Stimulated activated CD4-positive, alpha-beta T cell treated with anti-CD3 and anti-CD28 coated beads, Interleukin-12 subunit alpha, Interleukin-12 subunit beta, amount 100 ng/mL, for 24 hours (primary cell): ENCODE measurements at regions not wholly inside any gene's neighbourhood (a gene's known extent, or its start where the extent isn't known, plus 50 kb on each side); places are given as distances from the start of the nearest gene placed in this dataset.
"Not testable (repeated sequence)": the region's sequence is repeated elsewhere in the genome, so short reads cannot be mapped to it uniquely, and the experiment has no call there.

Experiments
- DNase-seq, 2 experiments: peaks; one replicate each; pipeline ENCODE4 v3.0.0-alpha.2; 2020; ENCODE audit warnings: low read depth in 2 of 2

- DNase-seq = not testable (repeated sequence)
Measured at GRCh38 chr11:92027136-92027535, 197.5 kb upstream of the FAT3 start.

DNA sequence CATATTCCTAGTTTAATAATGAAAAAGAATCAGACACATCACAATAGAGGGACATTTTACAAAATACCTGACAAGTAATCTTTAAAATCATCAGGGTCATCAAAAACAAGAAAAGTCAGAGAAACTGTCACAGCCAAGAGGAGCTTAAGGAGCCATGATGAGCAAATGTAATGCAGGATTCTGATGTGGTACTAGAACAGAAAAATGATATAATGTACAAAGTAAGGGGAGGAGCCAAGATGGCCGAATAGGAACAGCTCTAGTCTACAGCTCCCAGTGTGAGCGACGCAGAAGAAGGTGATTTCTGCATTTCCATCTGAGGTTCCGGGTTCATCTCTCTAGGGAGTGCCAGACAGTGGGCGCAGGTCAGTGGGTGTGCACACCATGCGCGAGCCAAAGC, 198.0 kb upstream of the FAT3 start:
- DNase-seq = no peak

DNA sequence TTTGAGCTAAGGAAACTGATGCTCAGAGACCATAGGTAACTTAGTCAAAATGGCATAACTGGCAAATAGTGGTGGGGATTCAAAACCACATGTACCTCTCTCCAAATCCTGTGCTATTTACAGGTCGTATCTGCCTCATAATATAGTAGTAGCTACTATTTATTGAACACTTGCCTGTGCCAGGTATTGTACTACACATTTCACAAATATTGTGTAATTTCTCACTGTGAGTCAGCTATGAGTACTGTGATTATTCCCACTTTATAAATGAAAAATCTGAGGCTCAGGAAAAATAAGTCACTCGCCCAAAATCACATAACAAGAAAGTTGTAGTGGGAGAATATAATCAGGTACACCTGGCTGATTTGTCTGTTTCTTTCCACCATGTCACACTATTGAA, 199.8 kb upstream of the FAT3 start:
- DNase-seq = no peak

- DNase-seq = no peak
Measured at GRCh38 chr11:92022499-92022898, 202.1 kb upstream of the FAT3 start.

GRCh38 chr11:92018332-92018731, 206.3 kb upstream of the FAT3 start:
- DNase-seq = no peak

DNA sequence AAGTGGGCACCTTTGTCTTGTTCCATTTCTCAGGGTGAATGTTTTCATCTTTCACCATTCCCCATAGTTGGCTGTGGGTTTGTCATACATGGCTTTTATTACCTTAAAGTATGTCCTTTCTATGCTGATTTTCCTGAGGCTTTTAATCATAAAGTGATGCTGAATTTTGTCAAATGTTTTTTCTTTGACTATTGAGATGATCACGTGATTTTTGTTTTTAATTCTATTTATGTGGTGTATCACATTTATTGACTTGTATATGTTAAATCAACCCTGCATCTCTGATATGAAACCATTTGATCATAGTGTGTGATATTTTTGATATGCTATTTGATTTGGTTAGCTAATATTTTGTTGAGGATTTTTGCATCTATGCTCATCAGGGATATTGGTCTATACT, 216.4 kb upstream of the FAT3 start:
- DNase-seq = no peak

- no peak for DNase-seq
Measured at GRCh38 chr11:92002568-92002967, 222.1 kb upstream of the FAT3 start.

GRCh38 chr11:91998481-91998880, 226.1 kb upstream of the FAT3 start:
- no peak for DNase-seq

DNA sequence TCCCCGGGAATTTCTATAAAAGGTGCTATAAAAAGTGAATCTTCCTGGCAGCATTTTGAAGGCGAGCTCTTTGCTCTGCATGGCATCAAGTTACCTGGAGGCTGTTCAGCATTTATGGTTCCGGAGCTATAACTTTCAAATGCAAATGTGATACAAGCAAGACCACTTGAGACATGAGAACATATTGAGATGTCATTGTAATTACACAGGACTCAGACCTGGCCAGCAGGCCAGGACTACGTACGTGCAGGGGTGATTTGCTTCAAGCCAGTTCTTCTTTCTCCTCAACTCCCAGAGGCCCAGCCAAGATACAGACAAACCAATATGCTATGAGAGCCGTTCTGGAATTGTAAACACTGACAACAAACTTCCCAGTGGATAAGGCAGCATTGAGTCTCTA, 227.4 kb upstream of the FAT3 start:
- DNase-seq = no peak

- no peak for DNase-seq
Measured at GRCh38 chr11:91996526-91996925, 228.1 kb upstream of the FAT3 start.

DNA sequence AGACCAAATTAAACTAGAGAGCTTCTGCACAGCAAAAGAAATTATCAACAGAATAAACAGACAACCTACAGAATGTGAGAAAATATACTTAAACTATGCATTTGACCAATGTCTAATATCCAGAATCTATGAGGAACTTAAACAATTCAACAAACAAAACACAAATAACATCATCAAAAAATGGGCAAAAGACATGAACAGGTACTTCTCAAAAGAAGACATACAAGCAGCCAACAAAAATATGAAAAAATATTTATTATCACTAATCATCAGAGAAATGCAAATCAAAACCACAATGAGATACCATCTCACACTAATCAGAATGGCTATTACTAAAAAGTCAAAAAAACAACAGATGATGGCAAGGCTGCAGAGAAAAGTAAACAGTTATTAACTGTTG, 236.2 kb upstream of the FAT3 start:
- DNase-seq = not testable (repeated sequence)

DNA sequence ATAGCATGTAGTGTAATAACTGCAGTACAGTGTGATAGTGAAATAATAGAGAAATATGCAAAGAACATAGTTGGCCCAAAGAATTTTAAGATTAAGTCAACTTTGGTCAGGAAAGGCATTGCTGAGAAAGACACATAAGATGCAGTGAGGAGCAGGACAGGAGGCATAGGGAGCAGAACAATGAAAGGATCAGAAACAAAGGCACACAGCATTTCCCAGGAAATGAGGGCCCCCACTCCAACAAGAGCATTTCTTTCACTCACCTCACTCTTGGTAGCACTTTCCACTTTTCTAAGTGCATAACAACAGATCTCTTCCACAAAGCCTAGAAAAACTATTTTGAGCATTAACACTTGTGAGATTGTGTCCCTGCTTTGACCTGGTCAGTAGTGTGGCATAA, 238.4 kb upstream of the FAT3 start:
- no peak for DNase-seq

DNA sequence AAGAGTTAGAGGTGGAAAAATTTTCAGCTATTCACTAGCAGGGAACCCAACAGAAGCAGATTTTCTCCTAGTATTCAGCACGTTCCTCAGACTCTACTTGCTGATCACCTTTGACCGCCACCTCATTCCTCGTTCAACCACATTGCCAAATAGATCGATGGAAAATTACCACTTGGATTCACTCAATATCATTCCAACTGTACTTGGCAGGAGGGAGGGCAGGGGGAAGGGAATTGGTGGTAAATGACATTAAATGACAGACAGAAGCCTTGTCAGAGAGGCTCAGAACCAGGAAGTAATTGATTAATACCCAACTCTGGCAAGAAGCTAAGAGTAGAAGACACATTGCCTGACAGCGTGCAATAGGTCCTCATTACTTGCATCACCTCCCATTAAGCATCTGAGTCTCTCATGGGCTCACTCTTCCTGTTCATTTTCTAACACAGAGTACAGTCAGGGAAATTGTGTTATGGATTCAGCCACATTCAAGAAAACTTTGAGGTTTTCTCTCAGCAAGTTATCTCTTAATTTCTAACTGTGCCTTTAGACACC, 240.5 kb upstream of the FAT3 start:
- no peak for DNase-seq

DNA sequence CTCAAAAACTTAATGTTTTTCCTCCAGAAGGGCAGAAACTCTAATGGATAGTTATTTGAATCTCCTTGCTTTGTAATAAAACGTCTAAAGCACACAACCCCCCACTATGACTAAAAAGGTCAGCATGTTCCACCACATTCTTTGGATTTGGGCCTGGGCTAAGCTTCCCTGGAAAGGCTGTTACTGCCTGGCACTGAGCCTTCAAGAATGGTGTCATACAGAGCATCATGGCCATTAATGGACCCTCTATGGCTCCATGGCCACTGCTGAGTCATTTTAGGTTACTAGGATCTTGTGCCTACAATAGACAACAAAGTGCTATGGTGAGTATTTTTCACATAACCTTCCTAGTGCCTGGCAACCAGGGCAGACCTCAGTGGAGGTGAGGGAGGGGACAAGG, 242.6 kb upstream of the FAT3 start:
- DNase-seq = no peak

- no peak for DNase-seq
Measured at GRCh38 chr11:91979775-91980174, 244.8 kb upstream of the FAT3 start.

DNA sequence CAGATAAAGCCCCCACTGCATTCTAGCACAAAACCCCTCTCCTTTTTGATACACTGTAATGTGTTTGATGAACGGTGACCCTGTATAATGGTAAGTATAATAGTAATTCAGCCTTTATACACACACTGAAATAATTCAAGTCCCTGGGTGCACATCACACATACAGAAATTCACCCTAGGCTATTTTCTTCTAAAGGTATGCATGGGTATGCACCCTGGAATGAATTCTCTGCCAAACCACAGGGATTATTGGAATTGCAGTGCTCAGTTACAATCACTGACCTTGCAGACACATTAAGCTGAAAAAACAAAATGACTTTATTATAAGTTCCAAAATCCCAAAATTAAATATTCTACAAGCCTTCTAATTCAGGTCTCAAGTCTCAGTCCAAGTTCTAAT, 245.9 kb upstream of the FAT3 start:
- DNase-seq = no peak

- DNase-seq = no peak
Measured at GRCh38 chr11:91972665-91973266, 251.9 kb upstream of the FAT3 start.

- DNase-seq = no peak
Measured at GRCh38 chr11:91970624-91971023, 254.0 kb upstream of the FAT3 start.

GRCh38 chr11:91969486-91969885, 255.1 kb upstream of the FAT3 start:
- no peak for DNase-seq

- no peak for DNase-seq
Measured at GRCh38 chr11:91967691-91968045, 256.9 kb upstream of the FAT3 start.

DNA sequence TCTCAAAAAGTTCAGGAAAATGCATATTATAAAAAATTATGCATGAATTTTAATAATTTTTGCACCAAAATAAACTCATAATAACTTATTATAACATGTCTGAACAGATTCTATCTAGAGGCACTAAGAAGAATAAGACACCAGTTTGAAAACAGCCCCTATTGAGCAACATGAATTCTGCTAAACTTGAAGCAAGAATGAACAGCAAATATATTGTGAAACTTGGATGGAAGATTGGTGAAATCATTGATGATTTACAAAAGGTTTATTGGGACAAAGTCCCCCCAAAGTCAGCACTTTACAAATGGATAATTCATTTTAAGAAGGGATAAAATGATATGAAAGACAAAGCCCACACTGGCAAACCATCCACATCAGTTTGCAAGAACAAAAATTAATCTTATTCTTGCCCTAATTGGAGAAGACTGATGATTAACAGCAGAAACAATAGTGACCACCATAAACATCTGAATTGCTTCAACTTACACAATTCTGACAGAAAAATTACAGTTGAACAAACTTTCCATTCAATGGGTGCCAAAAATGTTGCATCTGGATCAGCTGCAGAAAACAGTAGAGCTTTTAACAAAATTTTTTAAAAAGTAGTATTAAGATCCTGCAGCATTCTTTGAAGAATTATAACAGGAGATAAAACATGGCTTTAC, 257.5 kb upstream of the FAT3 start:
- DNase-seq = no peak

DNA sequence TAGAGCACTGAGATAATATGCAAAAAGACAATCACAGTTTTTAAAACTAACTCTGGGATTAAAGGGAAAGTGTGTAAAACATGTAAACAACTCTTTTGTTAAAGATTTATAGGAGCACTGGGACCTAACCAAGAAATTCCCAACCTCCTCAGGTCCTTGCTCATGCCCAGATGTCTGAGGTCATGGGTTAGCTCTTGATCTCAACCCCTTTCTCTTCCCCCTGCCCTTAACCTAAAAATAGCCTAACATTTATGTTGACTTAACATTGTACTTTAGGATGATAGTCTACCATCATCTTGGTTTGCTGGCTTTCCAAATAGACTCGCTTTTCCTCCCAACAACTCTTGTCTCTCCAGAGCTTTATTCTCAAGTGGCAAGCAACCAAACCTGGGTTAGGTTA, 258.2 kb upstream of the FAT3 start:
- no peak for DNase-seq

GRCh38 chr11:91960770-91961169, 263.8 kb upstream of the FAT3 start:
- DNase-seq = no peak

DNA sequence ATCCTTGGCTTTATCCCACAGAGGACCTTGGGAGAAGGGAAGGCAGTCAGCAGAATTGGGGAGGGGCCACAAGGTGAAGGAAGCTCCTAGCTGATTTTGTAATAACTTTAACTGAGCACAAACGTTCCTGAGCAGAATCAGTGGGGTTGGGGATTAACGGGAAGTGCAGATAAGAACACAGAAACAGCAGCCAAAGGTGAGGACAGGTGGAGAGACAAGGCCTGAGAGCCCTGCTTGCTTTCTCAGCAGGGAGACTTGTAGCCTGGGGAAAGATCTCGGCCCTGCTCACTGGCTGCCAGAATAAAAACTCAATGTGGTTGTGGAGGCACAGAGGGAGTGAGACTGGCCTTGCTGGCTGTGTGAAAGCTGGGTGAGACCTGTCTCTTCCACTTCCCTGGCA, 265.2 kb upstream of the FAT3 start:
- DNase-seq = no peak
